PC-9 (cell line): ENCODE measurements at regions not wholly inside any gene's neighbourhood (a gene's known extent, or its start where the extent isn't known, plus 50 kb on each side); places are given as distances from the start of the nearest gene placed in this dataset.

ENCODE experiments used
- BruUV-seq: library from RNA; stranded (reverse); fragments of 400-500 nt; replicated peaks from 2 replicates; lab custom pipeline; 2021; lab: Mats Ljungman, UMichigan
- CTCF ChIA-PET: fragments of 300-600 bp; sonication (Branson Sonifier 250); formaldehyde crosslinking; loops from one replicate; lab custom pipeline; 2022; ENCODE audit warnings: antibody characterized with exemption; lab: Charles Lee
- POLR2A ChIA-PET: fragments of 300-600 bp; sonication (Branson Sonifier 250); formaldehyde crosslinking; loops from one replicate; lab custom pipeline; 2022; ENCODE audit warnings: antibody characterized with exemption; ENCODE audit not compliant: unreplicated experiment; lab: Charles Lee
- DNase-seq, 2 experiments: peaks; one replicate each; pipeline versions ENCODE4 v3.0.0 to v3.0.0-alpha.2; 2015 to 2022; ENCODE audit warnings: mixed read lengths in 1 of 2
- H2AFZ ChIP-seq: fragments of 200-600 bp; sonication (generic); 2 replicates; pipeline ENCODE4 v1.8.1; 2017; ENCODE audit warnings: antibody characterized with exemption
- H3F3A ChIP-seq: fragments of 200-600 bp; sonication (generic); 2 replicates; pipeline ENCODE4 v1.8.1; 2017; ENCODE audit warnings: antibody characterized with exemption, mild to moderate bottlenecking, low read depth; ENCODE audit not compliant: insufficient read depth
- H3K27ac ChIP-seq: fragments of 200-600 bp; sonication (generic); 2 replicates; pipeline ENCODE4 v1.6.1; 2016; ENCODE audit warnings: mixed run types
- H3K27me3 ChIP-seq: fragments of 200-600 bp; sonication (generic); 2 replicates; pipeline ENCODE4 v1.6.1; 2016; ENCODE audit warnings: low read depth, mixed run types; ENCODE audit not compliant: insufficient read depth
- H3K36me3 ChIP-seq: fragments of 200-600 bp; sonication (generic); 2 replicates; pipeline ENCODE4 v1.6.1; 2016; ENCODE audit warnings: low read depth, mixed run types
- H3K4me1 ChIP-seq: fragments of 200-600 bp; sonication (generic); replicated peaks from 2 replicates; pipeline ENCODE4 v1.6.1; 2016; ENCODE audit warnings: mixed run types; ENCODE audit not compliant: insufficient read depth
- H3K4me2 ChIP-seq: fragments of 200-600 bp; sonication (generic); 2 replicates; pipeline ENCODE4 v1.6.1; 2017; ENCODE audit warnings: mixed run types
- H3K4me3 ChIP-seq: fragments of 200-600 bp; sonication (generic); 2 replicates; pipeline ENCODE4 v1.6.1; 2016; ENCODE audit warnings: mixed run types
- H3K79me2 ChIP-seq: fragments of 200-600 bp; sonication (generic); 2 replicates; pipeline ENCODE4 v1.6.1; 2017; ENCODE audit warnings: low read depth, mixed run types
- H3K9me2 ChIP-seq: fragments of 200-600 bp; sonication (generic); 2 replicates; pipeline ENCODE4 v1.8.1; 2017; ENCODE audit warnings: mild to moderate bottlenecking; ENCODE audit not compliant: insufficient read depth
- H3K9me3 ChIP-seq: fragments of 200-600 bp; sonication (generic); 2 replicates; pipeline ENCODE4 v1.8.1; 2016; ENCODE audit warnings: low read depth; ENCODE audit not compliant: insufficient read depth
- H4K20me1 ChIP-seq: fragments of 200-600 bp; sonication (generic); 2 replicates; pipeline ENCODE4 v1.8.1; 2017; ENCODE audit not compliant: insufficient read depth
- EZH2 ChIP-seq: fragments of 200-600 bp; sonication (generic); IDR thresholded peaks from 2 replicates; pipeline ENCODE4 v1.8.0; 2017; ENCODE audit warnings: antibody characterized with exemption, low read depth
- intact Hi-C: fragments of 100-400 bp; cut with micrococcal nuclease; formaldehyde crosslinking; loops from one replicate; pipeline ENCODE4 v1.10.0; 2022; ENCODE audit not compliant: unreplicated experiment
- TF ChIP-seq, protein P1 (sequence below): fragments of 200-600 bp; sonication (generic); conservative IDR thresholded peaks from 2 replicates; pipeline ENCODE4 v1.6.1; 2017; ENCODE audit warnings: mixed run types, antibody characterized with exemption, mild to moderate bottlenecking, moderate library complexity

DNA sequence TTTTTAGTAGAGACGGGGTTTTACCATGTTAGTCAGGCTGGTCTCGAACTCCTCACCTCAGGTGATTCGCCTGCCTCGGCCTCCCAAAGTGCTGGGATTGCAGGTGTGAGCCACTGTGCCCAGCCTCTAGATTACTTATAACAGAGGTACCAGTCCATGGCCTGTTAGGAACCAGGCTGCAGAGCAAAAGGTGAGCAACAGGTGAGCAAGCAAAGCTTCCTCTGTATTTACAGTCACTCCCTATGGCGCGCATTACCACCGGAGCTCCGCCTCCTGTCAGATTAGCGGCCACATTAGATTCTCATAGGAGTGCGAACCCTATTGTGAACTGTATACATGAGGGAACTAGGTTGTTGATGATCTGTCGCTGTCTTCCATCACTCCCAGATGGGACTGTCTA is 178.0 kb upstream of the SALL4 start:
- DNase-seq, result no peak
- peaks cover 13% of the 10 kb centered on the region for H3K4me1 ChIP-seq
- POLR2A ChIA-PET, result no interaction called here
- no peaks in the 10 kb centered on the region for H3K27me3 ChIP-seq
- no peak overlapping the region for H3K4me3 ChIP-seq
- intact Hi-C loops, result no loop called here
- no peaks in the 10 kb centered on the region for H3K79me2 ChIP-seq
- no peak overlapping the region for H2AFZ ChIP-seq
- TF ChIP-seq EZH2, result no peak
- TF ChIP-seq, protein P1, sequence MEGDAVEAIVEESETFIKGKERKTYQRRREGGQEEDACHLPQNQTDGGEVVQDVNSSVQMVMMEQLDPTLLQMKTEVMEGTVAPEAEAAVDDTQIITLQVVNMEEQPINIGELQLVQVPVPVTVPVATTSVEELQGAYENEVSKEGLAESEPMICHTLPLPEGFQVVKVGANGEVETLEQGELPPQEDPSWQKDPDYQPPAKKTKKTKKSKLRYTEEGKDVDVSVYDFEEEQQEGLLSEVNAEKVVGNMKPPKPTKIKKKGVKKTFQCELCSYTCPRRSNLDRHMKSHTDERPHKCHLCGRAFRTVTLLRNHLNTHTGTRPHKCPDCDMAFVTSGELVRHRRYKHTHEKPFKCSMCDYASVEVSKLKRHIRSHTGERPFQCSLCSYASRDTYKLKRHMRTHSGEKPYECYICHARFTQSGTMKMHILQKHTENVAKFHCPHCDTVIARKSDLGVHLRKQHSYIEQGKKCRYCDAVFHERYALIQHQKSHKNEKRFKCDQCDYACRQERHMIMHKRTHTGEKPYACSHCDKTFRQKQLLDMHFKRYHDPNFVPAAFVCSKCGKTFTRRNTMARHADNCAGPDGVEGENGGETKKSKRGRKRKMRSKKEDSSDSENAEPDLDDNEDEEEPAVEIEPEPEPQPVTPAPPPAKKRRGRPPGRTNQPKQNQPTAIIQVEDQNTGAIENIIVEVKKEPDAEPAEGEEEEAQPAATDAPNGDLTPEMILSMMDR, result no peak
- CTCF ChIA-PET, result no interaction called here
- H3F3A ChIP-seq, result peaks cover 9% of the 10 kb centered on the region
- H3K9me2 ChIP-seq, result no peaks in the 10 kb centered on the region
- no TSS peak for BruUV-seq
- H3K4me2 ChIP-seq, result no peak overlapping the region
- no peaks in the 10 kb centered on the region for H4K20me1 ChIP-seq
- no peak overlapping the region for H3K27ac ChIP-seq
- peaks cover 7% of the 10 kb centered on the region for H3K9me3 ChIP-seq
- no peaks in the 10 kb centered on the region for H3K36me3 ChIP-seq

DNA sequence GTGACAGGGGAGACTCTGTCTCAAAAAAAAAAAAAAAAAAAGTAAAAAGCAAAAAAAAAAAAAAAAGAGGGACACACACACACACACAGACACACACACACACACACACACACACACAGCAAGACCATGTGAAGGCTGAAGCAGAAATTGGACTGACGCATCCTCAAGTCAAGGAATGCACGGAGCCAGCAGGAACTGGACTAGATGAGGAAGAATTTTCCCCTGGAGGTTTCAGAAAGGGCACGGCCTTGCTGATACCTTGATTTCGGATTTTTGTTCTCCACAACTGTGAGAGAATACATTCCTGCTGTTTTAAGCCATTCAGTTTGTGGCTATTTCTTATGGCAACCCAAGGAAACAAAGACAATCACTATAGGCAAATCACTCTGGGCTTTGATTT is 176.9 kb upstream of the SALL4 start:
- intact Hi-C loops, result loop anchor here (10.0 kb wide), 1 partner anchor 86 kb away; no protein-coding TSS in a partner anchor
- H3K9me3 ChIP-seq, result peaks cover 7% of the 10 kb centered on the region
- peaks cover under 1% of the 10 kb centered on the region; the same call in 1 of the 2 replicates for H3F3A ChIP-seq
- H3K27ac ChIP-seq, result no peak overlapping the region
- no peaks in the 10 kb centered on the region for H3K27me3 ChIP-seq
- no peaks in the 10 kb centered on the region for H4K20me1 ChIP-seq
- peaks cover 5% of the 10 kb centered on the region for H3K4me1 ChIP-seq
- no peaks in the 10 kb centered on the region for H3K9me2 ChIP-seq
- H2AFZ ChIP-seq, result no peak overlapping the region
- POLR2A ChIA-PET, result no interaction called here
- BruUV-seq, result no TSS peak
- CTCF ChIA-PET, result no interaction called here
- H3K79me2 ChIP-seq, result no peaks in the 10 kb centered on the region
- no peak for DNase-seq
- no peak overlapping the region for H3K4me3 ChIP-seq
- TF ChIP-seq, protein P1, result no peak
- TF ChIP-seq EZH2, result no peak
- H3K36me3 ChIP-seq, result no peaks in the 10 kb centered on the region
- H3K4me2 ChIP-seq, result no peak overlapping the region

DNA sequence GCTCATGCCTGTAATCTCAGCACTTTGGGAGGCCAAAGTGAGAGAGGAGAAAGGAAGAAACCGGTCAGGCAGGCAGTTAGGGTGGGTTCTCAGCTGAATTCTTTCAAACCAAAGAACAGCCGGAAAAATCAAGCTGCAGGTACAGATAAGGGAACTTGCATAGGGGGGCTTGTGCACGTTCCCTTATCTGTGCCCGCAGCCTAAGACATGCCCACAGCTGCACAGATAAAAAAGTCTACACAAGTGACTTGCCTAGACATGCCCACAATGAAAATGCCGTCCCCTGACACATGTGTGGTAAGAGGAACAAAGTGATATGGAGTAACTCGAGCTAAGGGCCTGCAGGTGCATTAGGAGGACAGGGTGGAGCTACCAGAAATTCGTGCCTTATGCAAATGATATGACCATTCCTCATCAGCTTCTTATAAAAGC is 175.8 kb upstream of the SALL4 start:
- H3K4me1 ChIP-seq, result no peaks in the 10 kb centered on the region
- ChIA-PET CTCF (no interaction called here), POLR2A (no interaction called here)
- H3K9me2 ChIP-seq, result no peaks in the 10 kb centered on the region
- H3K4me2 ChIP-seq, result no peak overlapping the region
- H4K20me1 ChIP-seq, result no peaks in the 10 kb centered on the region
- no peak overlapping the region for H3K27ac ChIP-seq
- H3K4me3 ChIP-seq, result no peak overlapping the region
- H3K36me3 ChIP-seq, result no peaks in the 10 kb centered on the region
- no peak overlapping the region for H2AFZ ChIP-seq
- no peak for DNase-seq
- BruUV-seq, result no TSS peak
- no peaks in the 10 kb centered on the region for H3K27me3 ChIP-seq
- TF ChIP-seq EZH2, result no peak
- TF ChIP-seq, protein P1, result no peak
- no peaks in the 10 kb centered on the region for H3K79me2 ChIP-seq
- no peaks in the 10 kb centered on the region for H3F3A ChIP-seq
- H3K9me3 ChIP-seq, result peaks cover 7% of the 10 kb centered on the region
- intact Hi-C loops, result loop anchor here (10.0 kb wide), 1 partner anchor 87 kb away; no protein-coding TSS in a partner anchor
